GM12872 (cell line): ENCODE measurements at regions not wholly inside any gene's neighbourhood (a gene's known extent, or its start where the extent isn't known, plus 50 kb on each side); places are given as distances from the start of the nearest gene placed in this dataset.

ENCODE experiments used
- CTCF ChIP-seq: IDR thresholded peaks from 3 replicates; pipeline ENCODE4 v1.5.1; 2011; ENCODE audit warnings: low read depth, mild to moderate bottlenecking, low read length, moderate library complexity; ENCODE audit not compliant: insufficient read depth

GRCh38 chr11:29534836-29535235 is 482.0 kb downstream of the KCNA4 start:
- no peak for TF ChIP-seq CTCF

- TF ChIP-seq CTCF: no peak
Observed at GRCh38 chr11:29530961-29531360, 485.9 kb downstream of the KCNA4 start.

GRCh38 chr11:29527391-29527936 is 489.4 kb downstream of the KCNA4 start:
- TF ChIP-seq CTCF: peak; percentile 48

- TF ChIP-seq CTCF: peak; percentile 38
Observed at GRCh38 chr11:29518389-29519174, 498.2 kb downstream of the KCNA4 start.

- TF ChIP-seq CTCF: no peak
Observed at GRCh38 chr11:29511394-29511793, 505.4 kb downstream of the KCNA4 start.

- no peak for TF ChIP-seq CTCF
Observed at GRCh38 chr11:29507376-29507775, 509.5 kb downstream of the KCNA4 start.

- TF ChIP-seq CTCF: no peak
Observed at GRCh38 chr11:29495676-29496075, 521.2 kb downstream of the KCNA4 start.
